CD4-positive, alpha-beta T cell treated with Interleukin-17A for 1 hour (primary cell): ENCODE measurements at regions not wholly inside any gene's neighbourhood (a gene's known extent, or its start where the extent isn't known, plus 50 kb on each side); places are given as distances from the start of the nearest gene placed in this dataset.

Experiments used
- DNase-seq: peaks from one replicate; pipeline ENCODE4 v3.0.0-alpha.2; 2020

- DNase-seq: no peak
Observed at GRCh38 chr18:24741321-24741720, 280.9 kb downstream of the HRH4 start.

- DNase-seq: no peak
Observed at GRCh38 chr18:24741965-24742724, 281.7 kb downstream of the HRH4 start.

GRCh38 chr18:24754583-24755253 lies 294.3 kb downstream of the HRH4 start:
- DNase-seq: no peak

- DNase-seq: no peak
Observed at GRCh38 chr18:24756385-24756784, 295.9 kb downstream of the HRH4 start.

GRCh38 chr18:24757134-24757533 lies 296.7 kb downstream of the HRH4 start:
- no peak for DNase-seq

- DNase-seq: no peak
Observed at GRCh38 chr18:24761765-24762164, 301.3 kb downstream of the HRH4 start.

GRCh38 chr18:24762511-24762910 lies 302.1 kb downstream of the HRH4 start:
- no peak for DNase-seq

GRCh38 chr18:24763765-24764513 lies 303.5 kb downstream of the HRH4 start:
- DNase-seq: no peak

GRCh38 chr18:24764766-24765165 lies 304.3 kb downstream of the HRH4 start:
- no peak for DNase-seq

- no peak for DNase-seq
Observed at GRCh38 chr18:24766376-24766775, 305.9 kb downstream of the HRH4 start.

GRCh38 chr18:24770311-24771024 lies 310.0 kb downstream of the HRH4 start:
- DNase-seq: no peak

- no peak for DNase-seq
Observed at GRCh38 chr18:24771300-24771699, 310.9 kb downstream of the HRH4 start.

GRCh38 chr18:24773101-24773500 lies 312.7 kb downstream of the HRH4 start:
- no peak for DNase-seq

GRCh38 chr18:24776019-24776418 lies 315.6 kb downstream of the HRH4 start:
- no peak for DNase-seq

- DNase-seq: no peak
Observed at GRCh38 chr18:24778810-24779418, 318.5 kb downstream of the HRH4 start.

GRCh38 chr18:24782566-24782965 lies 322.1 kb downstream of the HRH4 start:
- no peak for DNase-seq

- no peak for DNase-seq
Observed at GRCh38 chr18:24785019-24785418, 324.6 kb downstream of the HRH4 start.

GRCh38 chr18:24786027-24786426 lies 325.6 kb downstream of the HRH4 start:
- DNase-seq: no peak

GRCh38 chr18:24790347-24790746 lies 329.9 kb downstream of the HRH4 start:
- no peak for DNase-seq

- no peak for DNase-seq
Observed at GRCh38 chr18:24791751-24792545, 331.5 kb downstream of the HRH4 start.

GRCh38 chr18:24793742-24794141 lies 333.3 kb downstream of the HRH4 start:
- DNase-seq: no peak

- no peak for DNase-seq
Observed at GRCh38 chr18:24795129-24795528, 334.7 kb downstream of the HRH4 start.
